PFSK-1 (cell line): ENCODE measurements at regions not wholly inside any gene's neighbourhood (a gene's known extent, or its start where the extent isn't known, plus 50 kb on each side); places are given as distances from the start of the nearest gene placed in this dataset.

ENCODE experiments used
- FOXP2 ChIP-seq: optimal IDR thresholded peaks from 2 replicates; pipeline ENCODE3; 2011; ENCODE audit warnings: borderline replicate concordance, control low read depth, inconsistent platforms; ENCODE audit not compliant: insufficient read depth; ENCODE audit errors: extremely low read length, extremely low read depth
- POLR2AphosphoS5 ChIP-seq: IDR thresholded peaks from 2 replicates; pipeline ENCODE4 v1.6.1; 2012; ENCODE audit warnings: low read depth, mild to moderate bottlenecking, control low read depth, low read length, moderate library complexity
- SIN3A ChIP-seq: IDR thresholded peaks from 2 replicates; pipeline ENCODE4 v1.6.1; 2012; ENCODE audit warnings: mild to moderate bottlenecking, low read length, moderate library complexity, borderline replicate concordance; ENCODE audit not compliant: insufficient read depth
- TAF1 ChIP-seq: IDR thresholded peaks from 2 replicates; pipeline ENCODE4 v1.6.1; 2012; ENCODE audit warnings: low read length, control low read depth, borderline replicate concordance; ENCODE audit not compliant: insufficient read depth
- TF ChIP-seq, protein P1 (sequence below), 2 experiments: IDR thresholded peaks; 2 replicates each; pipeline versions ENCODE4 v1.6.1 to v1.8.0; 2011 to 2012; ENCODE audit warnings: low read depth in 2 of 2, low read length in 2 of 2, control low read depth in 1 of 2, inconsistent platforms in 1 of 2, mild to moderate bottlenecking in 1 of 2, moderate library complexity in 1 of 2; ENCODE audit not compliant: insufficient read depth in 1 of 2

- no peak for TF ChIP-seq SIN3A
- TF ChIP-seq, protein P1, sequence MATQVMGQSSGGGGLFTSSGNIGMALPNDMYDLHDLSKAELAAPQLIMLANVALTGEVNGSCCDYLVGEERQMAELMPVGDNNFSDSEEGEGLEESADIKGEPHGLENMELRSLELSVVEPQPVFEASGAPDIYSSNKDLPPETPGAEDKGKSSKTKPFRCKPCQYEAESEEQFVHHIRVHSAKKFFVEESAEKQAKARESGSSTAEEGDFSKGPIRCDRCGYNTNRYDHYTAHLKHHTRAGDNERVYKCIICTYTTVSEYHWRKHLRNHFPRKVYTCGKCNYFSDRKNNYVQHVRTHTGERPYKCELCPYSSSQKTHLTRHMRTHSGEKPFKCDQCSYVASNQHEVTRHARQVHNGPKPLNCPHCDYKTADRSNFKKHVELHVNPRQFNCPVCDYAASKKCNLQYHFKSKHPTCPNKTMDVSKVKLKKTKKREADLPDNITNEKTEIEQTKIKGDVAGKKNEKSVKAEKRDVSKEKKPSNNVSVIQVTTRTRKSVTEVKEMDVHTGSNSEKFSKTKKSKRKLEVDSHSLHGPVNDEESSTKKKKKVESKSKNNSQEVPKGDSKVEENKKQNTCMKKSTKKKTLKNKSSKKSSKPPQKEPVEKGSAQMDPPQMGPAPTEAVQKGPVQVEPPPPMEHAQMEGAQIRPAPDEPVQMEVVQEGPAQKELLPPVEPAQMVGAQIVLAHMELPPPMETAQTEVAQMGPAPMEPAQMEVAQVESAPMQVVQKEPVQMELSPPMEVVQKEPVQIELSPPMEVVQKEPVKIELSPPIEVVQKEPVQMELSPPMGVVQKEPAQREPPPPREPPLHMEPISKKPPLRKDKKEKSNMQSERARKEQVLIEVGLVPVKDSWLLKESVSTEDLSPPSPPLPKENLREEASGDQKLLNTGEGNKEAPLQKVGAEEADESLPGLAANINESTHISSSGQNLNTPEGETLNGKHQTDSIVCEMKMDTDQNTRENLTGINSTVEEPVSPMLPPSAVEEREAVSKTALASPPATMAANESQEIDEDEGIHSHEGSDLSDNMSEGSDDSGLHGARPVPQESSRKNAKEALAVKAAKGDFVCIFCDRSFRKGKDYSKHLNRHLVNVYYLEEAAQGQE (IDR thresholded peaks at IDR 0.05; ENCODE audit: insufficient read depth in 1 of 2, low read depth in 2 of 2, low read length in 2 of 2) = no peak
- no peak for TF ChIP-seq POLR2AphosphoS5
- TF ChIP-seq FOXP2 = no peak
- no peak for TF ChIP-seq TAF1
Observed at GRCh38 chr2:164287056-164287455, 334.2 kb downstream of the GRB14 start.

DNA sequence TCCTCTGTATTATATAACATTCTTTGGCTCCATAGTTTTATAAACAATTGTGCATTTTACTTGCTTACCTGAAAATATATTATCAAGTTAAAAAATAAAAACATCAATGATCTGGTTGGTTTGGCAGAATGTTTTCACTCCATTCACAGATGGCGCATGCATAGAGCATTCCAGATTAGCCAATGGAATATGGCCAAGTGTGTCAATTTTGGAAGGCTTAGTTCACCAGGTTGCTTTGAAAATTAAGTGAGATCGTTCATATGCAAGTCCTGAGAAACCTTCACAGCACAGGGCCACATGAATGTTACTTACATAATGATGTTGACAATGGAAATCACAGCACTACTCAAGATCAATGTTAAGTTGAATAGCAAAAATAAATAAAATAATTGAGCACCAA lies 335.7 kb downstream of the GRB14 start:
- TF ChIP-seq, protein P1 (IDR thresholded peaks at IDR 0.05; ENCODE audit: insufficient read depth in 1 of 2, low read depth in 2 of 2, low read length in 2 of 2) = no peak
- TF ChIP-seq SIN3A = no peak
- no peak for TF ChIP-seq FOXP2
- no peak for TF ChIP-seq POLR2AphosphoS5

GRCh38 chr2:164281896-164282295 lies 339.4 kb downstream of the GRB14 start:
- no peak for TF ChIP-seq SIN3A
- no peak for TF ChIP-seq POLR2AphosphoS5
- TF ChIP-seq TAF1 = no peak
- TF ChIP-seq FOXP2 = no peak
- TF ChIP-seq, protein P1 (IDR thresholded peaks at IDR 0.05; ENCODE audit: insufficient read depth in 1 of 2, low read depth in 2 of 2, low read length in 2 of 2) = no peak

GRCh38 chr2:164275659-164276058 lies 345.6 kb downstream of the GRB14 start:
- TF ChIP-seq SIN3A (no peak), TAF1 (no peak), POLR2AphosphoS5 (no peak), FOXP2 (no peak)
- TF ChIP-seq, protein P1 (IDR thresholded peaks at IDR 0.05; ENCODE audit: insufficient read depth in 1 of 2, low read depth in 2 of 2, low read length in 2 of 2) = no peak

DNA sequence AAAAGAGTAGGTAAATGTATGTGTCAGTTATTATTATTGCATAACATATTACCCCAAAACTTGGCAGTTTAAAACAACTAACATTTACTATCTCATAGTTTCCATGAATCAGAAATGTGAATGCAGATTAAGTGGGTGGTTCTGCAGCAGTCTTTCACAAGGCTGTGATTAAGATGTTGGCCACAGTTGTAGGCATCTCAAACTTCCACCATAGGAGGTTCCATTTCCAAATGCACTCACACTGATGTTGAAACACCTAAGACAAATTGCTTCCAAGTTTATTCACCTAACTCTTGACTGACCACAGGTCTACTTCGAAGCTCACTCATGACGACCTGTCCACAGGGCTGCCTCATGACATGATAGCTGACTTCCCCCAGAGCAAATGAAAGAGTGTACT lies 360.8 kb downstream of the GRB14 start:
- TF ChIP-seq, protein P1 (IDR thresholded peaks at IDR 0.05; ENCODE audit: insufficient read depth in 1 of 2, low read depth in 2 of 2, low read length in 2 of 2) = no peak
- TF ChIP-seq POLR2AphosphoS5 (no peak), TAF1 (no peak)
